Central memory CD4-positive, alpha-beta T cell (primary cell): ENCODE measurements at regions not wholly inside any gene's neighbourhood (a gene's known extent, or its start where the extent isn't known, plus 50 kb on each side); places are given as distances from the start of the nearest gene placed in this dataset.

Experiments used
- DNase-seq: peaks from one replicate; pipeline ENCODE4 v3.0.0; 2022

DNA sequence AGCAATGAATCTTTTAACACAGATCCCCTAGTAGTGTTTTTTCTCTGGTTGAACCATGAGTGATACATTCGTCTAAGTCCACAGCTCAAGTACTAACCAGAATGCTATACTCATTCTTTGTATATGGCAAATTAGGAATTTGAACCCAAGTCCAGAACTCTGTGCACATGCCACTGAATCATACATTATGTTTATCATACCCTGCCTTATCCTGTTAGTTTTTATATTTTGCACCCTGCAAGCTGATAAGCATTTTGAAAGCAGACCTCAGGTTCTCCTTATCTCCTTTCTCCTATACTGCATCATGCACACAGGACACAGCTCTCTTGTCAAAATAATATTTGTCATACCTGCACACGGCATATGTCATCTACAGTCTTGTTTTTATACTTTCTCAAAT, 54.6 kb upstream of the ELL2 start:
- DNase-seq: no peak

DNA sequence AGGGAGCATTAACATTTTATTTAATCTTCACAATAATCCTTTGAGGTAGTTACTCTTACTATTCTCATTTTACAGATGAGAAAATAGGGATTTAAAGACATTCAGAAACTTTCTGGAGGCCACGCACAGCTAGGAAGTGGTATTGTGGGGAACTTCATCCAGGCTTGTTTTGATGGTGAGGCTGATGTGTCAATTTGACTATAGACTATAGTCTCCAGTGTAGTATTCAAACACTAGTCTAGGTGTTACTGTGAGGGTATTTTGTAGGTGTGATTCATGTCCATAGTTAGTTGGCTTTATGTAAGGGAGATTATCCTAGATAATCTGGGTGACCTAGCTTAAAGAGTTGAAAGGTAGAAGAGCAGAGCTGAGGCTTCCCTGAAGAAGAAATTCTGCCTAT, 54.1 kb upstream of the ELL2 start:
- no peak for DNase-seq

DNA sequence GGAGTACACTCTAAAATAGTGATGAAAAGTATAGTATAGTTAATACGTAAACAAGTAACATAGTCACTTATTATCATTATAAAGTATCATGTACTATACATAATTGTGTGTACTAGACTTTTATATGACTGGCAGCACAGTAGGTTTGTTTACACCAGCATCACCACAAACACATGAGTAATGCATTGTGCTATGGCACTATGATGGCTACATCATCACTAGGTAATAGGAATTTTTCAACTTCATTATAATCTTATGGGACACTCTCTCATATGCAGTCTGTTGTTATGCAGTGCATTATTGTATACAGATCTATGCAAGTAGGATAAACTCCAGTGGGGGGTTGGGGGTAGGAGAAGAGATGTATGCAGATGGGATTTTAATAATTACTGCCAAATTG, 52.7 kb upstream of the ELL2 start:
- no peak for DNase-seq

DNA sequence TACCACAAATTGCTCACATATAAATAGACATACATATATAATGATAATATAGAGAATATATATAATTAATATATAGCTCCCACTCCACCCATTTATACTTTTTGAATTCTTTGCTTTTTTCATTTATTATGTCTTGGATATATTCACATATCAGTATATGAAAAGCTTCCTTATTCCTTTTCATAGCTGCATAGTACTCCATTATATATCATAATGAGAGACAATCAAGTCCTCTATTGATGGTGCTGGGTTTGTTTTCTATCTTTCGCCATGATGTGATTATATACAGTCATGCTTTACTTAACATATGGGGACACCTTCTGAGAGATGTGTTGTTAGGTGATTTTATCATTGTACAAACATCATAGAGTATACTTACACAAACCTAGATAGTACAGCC, 51.6 kb upstream of the ELL2 start:
- DNase-seq: no peak

DNA sequence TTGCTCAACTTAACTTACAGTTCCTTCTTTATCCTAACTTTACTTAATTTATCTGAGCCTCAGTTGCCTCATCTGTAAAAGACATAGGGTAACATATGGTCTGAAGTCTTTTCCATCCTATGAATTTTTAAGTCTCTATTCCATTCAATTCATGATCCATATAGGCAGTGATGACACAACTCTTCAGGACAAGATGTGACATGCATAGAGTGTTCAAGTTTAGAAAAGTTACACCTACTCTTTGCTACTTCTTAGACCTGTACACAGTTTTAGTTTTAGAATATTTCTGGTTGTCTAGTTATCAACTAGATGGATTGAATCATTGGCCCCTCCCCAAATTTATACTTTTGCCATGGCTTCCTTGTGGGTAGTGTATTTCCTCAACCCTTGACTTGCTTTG, 50.7 kb upstream of the ELL2 start:
- DNase-seq: no peak
